A673 (cell line): ENCODE measurements at regions not wholly inside any gene's neighbourhood (a gene's known extent, or its start where the extent isn't known, plus 50 kb on each side); places are given as distances from the start of the nearest gene placed in this dataset.

Experiments used
- BruUV-seq: library from RNA; stranded (reverse); fragments of 400-500 nt; replicated peaks from 2 replicates; lab custom pipeline; 2021; lab: Mats Ljungman, UMichigan
- CTCF ChIA-PET: fragments of 300-600 bp; sonication (Branson Sonifier 250); formaldehyde crosslinking; loops from one replicate; lab custom pipeline; 2022; ENCODE audit warnings: antibody characterized with exemption; lab: Charles Lee
- POLR2A ChIA-PET: fragments of 300-600 bp; sonication (Branson Sonifier 250); formaldehyde crosslinking; loops from one replicate; lab custom pipeline; 2022; ENCODE audit warnings: antibody characterized with exemption; ENCODE audit not compliant: low non-redundant PET; lab: Charles Lee
- DNase-seq: peaks from one replicate; pipeline ENCODE4 v3.0.0-alpha.2; 2015; ENCODE audit warnings: low spot score
- H3K27ac ChIP-seq: fragments of 200-600 bp; sonication (generic); 2 replicates; pipeline ENCODE4 v1.5.1; 2016; ENCODE audit warnings: mixed run types, low read depth, mild to moderate bottlenecking, mixed read lengths, antibody characterized with exemption, low read length; ENCODE audit not compliant: poor library complexity, severe bottlenecking
- H3K27me3 ChIP-seq: fragments of 200-600 bp; sonication (generic); replicated peaks from 2 replicates; pipeline ENCODE4 v1.6.1; 2017; ENCODE audit warnings: mixed run types, low read depth, mild to moderate bottlenecking, mixed read lengths, antibody characterized with exemption, low read length; ENCODE audit not compliant: insufficient read depth, poor library complexity
- H3K36me3 ChIP-seq: fragments of 200-600 bp; sonication (generic); 2 replicates; pipeline ENCODE4 v1.6.1; 2016; ENCODE audit warnings: mixed run types, mild to moderate bottlenecking, mixed read lengths, antibody characterized with exemption, low read length; ENCODE audit not compliant: insufficient read depth, poor library complexity, severe bottlenecking
- H3K4me1 ChIP-seq: fragments of 200-600 bp; sonication (generic); 2 replicates; pipeline ENCODE4 v1.6.1; 2017; ENCODE audit warnings: mixed run types, mild to moderate bottlenecking, mixed read lengths, antibody characterized with exemption, low read length; ENCODE audit not compliant: insufficient read depth, poor library complexity, severe bottlenecking
- H3K4me3 ChIP-seq: fragments of 200-600 bp; sonication (generic); 2 replicates; pipeline ENCODE4 v1.5.1; 2016; ENCODE audit warnings: low read depth, mixed run types, mild to moderate bottlenecking, mixed read lengths, low read length; ENCODE audit not compliant: poor library complexity, severe bottlenecking
- H3K9me3 ChIP-seq: fragments of 200-600 bp; sonication (generic); 2 replicates; pipeline ENCODE4 v1.6.1; 2016; ENCODE audit warnings: mixed run types, low read depth, mild to moderate bottlenecking, mixed read lengths, antibody characterized with exemption, low read length; ENCODE audit not compliant: poor library complexity, severe bottlenecking
- EZH2 ChIP-seq: fragments of 200-600 bp; sonication (generic); IDR thresholded peaks from 2 replicates; pipeline ENCODE4 v1.6.1; 2017; ENCODE audit warnings: borderline replicate concordance, low read depth, mild to moderate bottlenecking, mixed read lengths, antibody characterized with exemption, low read length; ENCODE audit not compliant: poor library complexity, severe bottlenecking
- intact Hi-C: fragments of 100-400 bp; cut with micrococcal nuclease; formaldehyde crosslinking; loops from one replicate; pipeline ENCODE4 v1.10.0; 2022; ENCODE audit not compliant: unreplicated experiment
- TF ChIP-seq, protein P1 (sequence below): fragments of 300-800, 200-600 bp; sonication (generic); conservative IDR thresholded peaks from 2 replicates; pipeline ENCODE4 v1.5.1; 2017; ENCODE audit warnings: low read depth, mild to moderate bottlenecking, antibody characterized with exemption, low read length, moderate library complexity, mixed read lengths

DNA sequence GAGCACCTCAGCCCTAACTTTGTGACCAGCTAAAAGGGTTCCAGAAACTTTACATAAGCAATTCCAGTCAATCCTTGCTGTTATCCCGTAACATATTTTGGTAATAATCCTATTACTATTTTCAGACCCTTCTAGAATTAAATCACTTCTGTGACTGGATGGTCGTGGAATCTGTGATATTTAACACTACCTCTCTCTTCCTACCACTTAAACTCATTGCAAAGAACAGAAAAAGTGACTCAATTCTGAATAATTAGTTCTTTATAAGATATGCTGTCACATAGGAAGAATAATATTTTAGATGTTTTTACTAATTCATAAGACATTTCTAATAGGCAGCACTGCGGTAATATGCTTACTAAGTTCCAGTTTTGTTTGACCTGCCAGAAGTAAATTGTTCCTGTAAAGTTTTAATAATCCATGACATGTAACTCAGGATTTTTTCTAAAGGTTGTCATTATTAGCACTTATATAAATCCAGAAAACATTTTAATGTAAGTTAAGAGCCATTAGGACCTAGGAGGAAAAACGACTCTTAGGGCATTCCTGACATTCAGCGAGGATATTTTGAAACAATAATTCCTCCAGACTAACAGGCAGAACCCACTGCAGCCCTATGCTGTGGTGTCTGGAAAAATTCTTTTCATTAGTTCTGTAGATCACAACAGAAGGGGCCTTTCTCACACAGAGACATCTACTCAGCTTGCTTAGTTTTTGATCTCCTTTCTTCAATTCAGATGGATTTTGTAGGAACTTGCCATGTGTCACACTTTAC lies 113.3 kb upstream of the MBNL1 start:
- CTCF ChIA-PET: no interaction called here

DNA sequence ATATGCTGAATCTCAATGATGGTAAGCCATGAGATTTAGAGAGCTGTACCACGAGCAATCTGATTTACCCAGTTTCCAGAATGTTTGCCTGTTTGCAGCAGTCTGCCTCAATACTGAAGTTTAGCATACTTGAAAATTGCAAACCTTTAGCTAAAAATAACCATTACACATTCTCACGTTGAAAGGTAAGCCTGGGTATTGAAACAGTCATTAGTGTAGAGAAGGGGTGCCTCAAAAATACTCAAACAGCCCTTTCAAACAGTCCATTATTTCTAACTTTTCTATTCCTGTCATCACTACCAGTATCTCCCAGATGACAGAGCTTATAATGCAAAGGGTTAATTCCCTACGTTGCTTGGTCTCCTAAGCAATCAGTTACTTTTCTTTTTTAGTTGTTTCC lies 111.8 kb upstream of the MBNL1 start:
- H3K4me3 ChIP-seq: no peak overlapping the region
- no peak for TF ChIP-seq EZH2
- TF ChIP-seq, protein P1, sequence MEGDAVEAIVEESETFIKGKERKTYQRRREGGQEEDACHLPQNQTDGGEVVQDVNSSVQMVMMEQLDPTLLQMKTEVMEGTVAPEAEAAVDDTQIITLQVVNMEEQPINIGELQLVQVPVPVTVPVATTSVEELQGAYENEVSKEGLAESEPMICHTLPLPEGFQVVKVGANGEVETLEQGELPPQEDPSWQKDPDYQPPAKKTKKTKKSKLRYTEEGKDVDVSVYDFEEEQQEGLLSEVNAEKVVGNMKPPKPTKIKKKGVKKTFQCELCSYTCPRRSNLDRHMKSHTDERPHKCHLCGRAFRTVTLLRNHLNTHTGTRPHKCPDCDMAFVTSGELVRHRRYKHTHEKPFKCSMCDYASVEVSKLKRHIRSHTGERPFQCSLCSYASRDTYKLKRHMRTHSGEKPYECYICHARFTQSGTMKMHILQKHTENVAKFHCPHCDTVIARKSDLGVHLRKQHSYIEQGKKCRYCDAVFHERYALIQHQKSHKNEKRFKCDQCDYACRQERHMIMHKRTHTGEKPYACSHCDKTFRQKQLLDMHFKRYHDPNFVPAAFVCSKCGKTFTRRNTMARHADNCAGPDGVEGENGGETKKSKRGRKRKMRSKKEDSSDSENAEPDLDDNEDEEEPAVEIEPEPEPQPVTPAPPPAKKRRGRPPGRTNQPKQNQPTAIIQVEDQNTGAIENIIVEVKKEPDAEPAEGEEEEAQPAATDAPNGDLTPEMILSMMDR: no peak
- H3K9me3 ChIP-seq: no peaks in the 10 kb centered on the region
- DNase-seq: no peak
- H3K27me3 ChIP-seq: no peaks in the 10 kb centered on the region
- intact Hi-C loops: no loop called here
- no peak overlapping the region for H3K27ac ChIP-seq
- ChIA-PET CTCF (no interaction called here), POLR2A (no interaction called here)
- no TSS peak for BruUV-seq
- H3K36me3 ChIP-seq: no peaks in the 10 kb centered on the region
- no peaks in the 10 kb centered on the region for H3K4me1 ChIP-seq

More for the DNA sequence above, 113.3 kb upstream of the MBNL1 start:
- H3K4me1 ChIP-seq: no peaks in the 10 kb centered on the region
- no peaks in the 10 kb centered on the region for H3K27me3 ChIP-seq
- H3K27ac ChIP-seq: no peak overlapping the region
- H3K4me3 ChIP-seq: no peak overlapping the region
- no peaks in the 10 kb centered on the region for H3K36me3 ChIP-seq
- POLR2A ChIA-PET: no interaction called here
- no peak for DNase-seq
- no TSS peak for BruUV-seq
- no peaks in the 10 kb centered on the region for H3K9me3 ChIP-seq
- intact Hi-C loops: no loop called here
- TF ChIP-seq, protein P1: no peak
- TF ChIP-seq EZH2: no peak

DNA sequence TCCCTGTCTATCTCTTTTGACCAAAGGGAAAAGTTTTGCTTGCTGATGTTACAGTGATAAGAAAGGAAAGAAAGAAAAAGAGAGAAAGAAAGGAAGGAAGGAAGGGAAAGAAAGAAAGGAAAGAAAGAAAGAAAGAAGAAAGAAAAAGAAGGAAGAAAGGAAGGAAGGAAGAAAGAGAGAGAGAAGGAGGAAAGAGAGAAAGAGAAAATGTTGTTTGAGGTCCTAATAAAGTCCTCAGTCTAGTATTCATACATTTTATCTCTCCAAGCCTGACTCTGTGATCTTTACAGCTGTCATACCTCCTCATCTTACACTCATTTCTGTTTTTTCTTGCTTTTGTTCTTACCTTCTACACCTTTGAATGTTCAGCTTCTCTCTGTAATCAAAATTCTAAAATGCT lies 111.4 kb upstream of the MBNL1 start:
- POLR2A ChIA-PET: no interaction called here
- no peak for TF ChIP-seq EZH2
- Histone ChIP-seq H3K27ac (no peak overlapping the region), H3K9me3 (no peaks in the 10 kb centered on the region), H3K27me3 (no peaks in the 10 kb centered on the region), H3K4me1 (no peaks in the 10 kb centered on the region), H3K36me3 (no peaks in the 10 kb centered on the region), H3K4me3 (no peak overlapping the region)
- intact Hi-C loops: no loop called here
- CTCF ChIA-PET: no interaction called here
- no peak for DNase-seq
- no TSS peak for BruUV-seq

DNA sequence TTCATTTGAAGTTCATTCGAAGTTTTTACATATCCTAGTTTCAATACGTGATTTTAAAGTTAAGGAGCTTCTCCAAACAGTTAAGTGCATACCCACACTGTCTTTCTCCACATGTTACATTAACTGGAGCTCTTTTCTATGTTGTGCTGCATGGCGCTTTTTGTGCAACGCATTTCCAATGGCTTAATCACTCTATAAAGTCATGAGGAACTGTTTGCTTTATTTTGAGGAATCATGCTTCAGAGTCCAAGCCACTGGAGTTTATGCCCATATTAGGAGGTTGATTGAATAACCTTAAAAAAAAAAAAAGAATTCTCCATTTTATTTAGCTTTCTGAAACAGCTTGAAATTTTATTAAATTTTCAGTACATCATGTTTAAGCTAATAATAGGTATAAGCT lies 109.4 kb upstream of the MBNL1 start:
- H3K27ac ChIP-seq: no peak overlapping the region
- no TSS peak for BruUV-seq
- H3K4me3 ChIP-seq: no peak overlapping the region
- H3K9me3 ChIP-seq: peaks cover under 1% of the 10 kb centered on the region
- intact Hi-C loops: no loop called here
- H3K36me3 ChIP-seq: no peaks in the 10 kb centered on the region
- no peaks in the 10 kb centered on the region for H3K4me1 ChIP-seq
- TF ChIP-seq, protein P1: no peak
- TF ChIP-seq EZH2: no peak
- CTCF ChIA-PET: no interaction called here
- H3K27me3 ChIP-seq: no peaks in the 10 kb centered on the region
- POLR2A ChIA-PET: no interaction called here
- DNase-seq: no peak
